Activated T-cell treated with anti-CD3 and anti-CD28 coated beads, Interleukin-2, amount 50 U/mL, for 4 hours (primary cell): ENCODE measurements at regions not wholly inside any gene's neighbourhood (a gene's known extent, or its start where the extent isn't known, plus 50 kb on each side); places are given as distances from the start of the nearest gene placed in this dataset.
"Not testable (repeated sequence)": the region's sequence is repeated elsewhere in the genome, so short reads cannot be mapped to it uniquely, and the experiment has no call there.

Experiments used
- ATAC-seq, 2 donors: fragments of 200-7000 bp; cut with Tn5 transposase; one replicate each; pipeline ENCODE4 v1.10.0; 2021
- DNase-seq: peaks from one replicate; pipeline ENCODE4 v3.0.0-alpha.2; 2020
- H3K27me3 Mint-ChIP-seq: one replicate; pipeline ENCODE4 v1.8.0; 2021; ENCODE audit warnings: low read depth, mixed read lengths
- H3K36me3 Mint-ChIP-seq: one replicate; pipeline ENCODE4 v1.8.0; 2022; ENCODE audit warnings: mixed read lengths; ENCODE audit not compliant: insufficient read depth
- H3K4me1 Mint-ChIP-seq: one replicate; pipeline ENCODE4 v1.8.0; 2021; ENCODE audit warnings: low read depth, mixed read lengths
- H3K4me3 Mint-ChIP-seq: one replicate; pipeline ENCODE4 v1.8.0; 2021; ENCODE audit warnings: mild to moderate bottlenecking, moderate library complexity, mixed read lengths
- H3K9me3 Mint-ChIP-seq: one replicate; pipeline ENCODE4 v1.8.0; 2021; ENCODE audit warnings: mixed read lengths

DNA sequence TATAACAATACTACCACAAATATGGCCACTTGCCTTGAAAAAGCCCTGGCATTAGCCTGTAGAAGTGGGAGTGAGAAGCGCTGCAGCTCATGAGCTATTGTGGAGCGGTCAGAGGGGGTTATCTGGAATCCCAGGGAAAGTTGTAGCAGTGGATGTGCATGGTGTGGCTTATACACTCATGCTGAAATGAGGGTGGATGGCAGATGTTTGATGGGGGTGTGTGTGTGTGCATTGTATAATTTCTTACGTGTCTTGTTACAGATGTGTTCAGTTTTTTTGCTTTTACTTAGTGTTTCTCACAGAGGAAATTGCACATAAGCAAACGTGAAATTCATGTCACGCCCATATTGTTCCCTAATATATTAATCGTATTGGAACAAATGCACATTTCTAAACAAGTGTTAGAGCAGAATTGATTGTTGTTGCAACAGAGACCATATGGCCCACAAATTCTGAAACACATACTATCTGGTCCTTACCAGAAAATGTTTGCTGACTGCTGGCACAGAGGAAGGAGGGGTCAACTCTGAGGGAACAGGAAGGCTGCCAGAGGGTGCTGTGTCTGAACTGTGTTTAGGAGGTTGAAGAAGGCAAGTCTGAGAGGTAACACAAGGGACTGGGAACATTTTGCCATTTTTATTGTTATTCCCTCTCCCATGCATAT, 200.0 kb upstream of the CFAP20DC start:
- no peaks in the 10 kb centered on the region for H3K27me3 Mint-ChIP-seq
- no peak overlapping the region for H3K4me3 Mint-ChIP-seq
- H3K9me3 Mint-ChIP-seq: peaks cover 5% of the 10 kb centered on the region
- H3K36me3 Mint-ChIP-seq: no peaks in the 10 kb centered on the region
- H3K4me1 Mint-ChIP-seq: no peaks in the 10 kb centered on the region
- DNase-seq: no peak
- ATAC-seq: no peak

DNA sequence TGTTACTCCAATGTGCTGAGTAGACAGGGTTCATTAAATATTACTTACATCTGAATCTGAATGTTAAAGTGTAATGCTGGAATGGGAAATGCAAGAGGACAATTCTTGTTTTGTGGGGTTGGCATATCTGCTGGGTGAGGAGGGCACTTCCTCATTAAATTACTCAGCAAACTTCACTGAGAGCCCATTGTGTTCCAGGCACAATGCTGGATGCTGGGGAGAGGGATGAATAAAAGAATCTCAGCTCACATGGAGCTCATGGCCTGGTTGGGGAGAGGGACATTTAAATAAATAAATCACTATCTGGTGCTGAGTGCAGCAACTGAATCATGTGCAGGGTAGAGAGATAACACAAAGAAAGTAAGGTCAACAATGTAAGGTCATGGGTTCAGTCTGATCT, 199.2 kb upstream of the CFAP20DC start:
- Mint-ChIP-seq H3K4me1 (no peaks in the 10 kb centered on the region), H3K9me3 (peaks cover 5% of the 10 kb centered on the region), H3K4me3 (no peak overlapping the region), H3K27me3 (no peaks in the 10 kb centered on the region), H3K36me3 (no peaks in the 10 kb centered on the region)
- DNase-seq (no peak), ATAC-seq (no peak)

DNA sequence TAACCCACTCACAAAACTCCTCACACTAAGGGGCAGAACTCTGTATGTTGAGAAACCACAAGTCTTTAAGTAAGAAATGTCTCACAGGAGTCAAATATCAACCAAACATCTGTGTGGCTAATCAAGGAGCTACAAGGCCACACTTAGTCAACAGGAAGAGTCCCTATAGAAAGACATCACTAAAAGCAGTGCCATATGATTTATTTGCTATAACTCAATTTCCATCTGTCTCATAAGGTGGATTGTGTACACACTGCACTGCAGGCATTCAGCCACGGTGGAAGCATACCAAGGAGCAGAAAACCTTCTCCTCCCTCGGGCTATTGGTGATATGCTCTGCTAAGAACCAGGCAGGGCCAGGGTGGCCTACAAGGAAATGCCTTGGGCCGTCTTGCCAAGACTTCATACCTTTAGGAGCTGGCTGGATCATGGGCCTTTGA, 197.6 kb upstream of the CFAP20DC start:
- H3K4me1 Mint-ChIP-seq: no peaks in the 10 kb centered on the region
- DNase-seq: no peak
- peaks cover 5% of the 10 kb centered on the region for H3K9me3 Mint-ChIP-seq
- H3K27me3 Mint-ChIP-seq: no peaks in the 10 kb centered on the region
- ATAC-seq: no peak
- no peak overlapping the region for H3K4me3 Mint-ChIP-seq
- H3K36me3 Mint-ChIP-seq: no peaks in the 10 kb centered on the region

DNA sequence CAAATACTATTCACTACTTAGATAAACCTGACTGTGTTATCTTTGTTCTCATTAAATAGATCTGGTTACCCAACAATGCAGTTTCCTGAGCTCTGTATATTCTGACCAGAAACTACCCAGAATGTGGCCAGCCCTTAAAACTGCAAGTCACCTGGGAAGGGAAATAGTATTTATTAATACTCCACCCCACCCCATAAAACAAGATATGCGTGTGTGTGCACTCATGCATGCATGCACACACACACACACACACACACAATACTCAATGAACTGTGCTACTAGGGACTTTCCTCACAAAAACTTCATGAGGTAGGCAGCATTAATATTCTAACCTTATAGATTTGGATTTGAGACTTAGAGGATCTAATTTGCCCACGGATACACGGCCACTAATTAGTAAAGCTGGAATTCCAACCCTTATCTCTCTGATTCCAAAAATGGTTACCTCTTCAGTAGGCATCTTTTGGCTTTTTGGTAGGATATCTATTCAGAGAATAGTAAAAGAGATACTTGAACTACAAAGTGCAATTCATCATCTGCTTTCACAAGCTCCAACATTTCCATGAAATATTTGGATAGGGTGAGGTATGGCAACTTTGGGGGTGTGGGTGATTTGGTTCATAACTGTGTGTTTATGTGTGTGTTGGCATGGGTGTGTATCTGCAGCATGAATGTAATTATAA, 197.0 kb upstream of the CFAP20DC start:
- Mint-ChIP-seq H3K36me3 (no peaks in the 10 kb centered on the region), H3K4me3 (no peak overlapping the region), H3K4me1 (no peaks in the 10 kb centered on the region), H3K27me3 (no peaks in the 10 kb centered on the region), H3K9me3 (peaks cover 5% of the 10 kb centered on the region)
- no peak for ATAC-seq
- no peak for DNase-seq

DNA sequence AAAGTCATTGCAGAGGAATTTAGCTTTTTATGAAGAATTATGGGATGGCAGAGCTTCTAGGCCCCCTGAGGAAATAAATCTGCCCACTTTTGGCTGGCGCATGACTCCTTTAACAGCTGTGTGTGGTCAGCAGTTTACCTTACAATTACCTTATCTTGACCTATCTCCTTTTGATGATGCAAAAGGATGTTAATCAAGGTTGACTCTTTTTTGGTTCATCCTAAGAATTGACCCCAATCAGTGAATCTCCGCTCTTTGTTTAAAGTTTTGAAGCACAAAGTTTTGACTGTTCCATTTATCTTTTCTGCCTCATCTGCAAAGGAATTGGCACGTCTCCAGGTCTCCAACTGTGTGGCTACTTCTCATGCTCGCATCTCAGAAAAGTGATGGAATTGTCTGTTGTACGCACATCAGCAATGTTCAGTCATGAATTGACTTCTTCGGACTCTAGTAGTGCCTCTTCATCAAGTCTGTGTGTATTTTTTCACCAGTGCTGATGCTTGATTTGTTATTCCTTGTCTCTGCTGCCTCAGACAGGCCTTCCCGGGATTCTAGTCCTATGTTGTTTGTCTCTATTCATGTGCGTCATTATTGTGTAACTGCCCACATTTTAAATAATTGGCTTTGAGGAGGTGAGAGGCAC, 196.2 kb upstream of the CFAP20DC start:
- ATAC-seq (no peak), DNase-seq (no peak)
- H3K9me3 Mint-ChIP-seq: peaks cover 5% of the 10 kb centered on the region
- no peaks in the 10 kb centered on the region for H3K4me1 Mint-ChIP-seq
- no peak overlapping the region for H3K4me3 Mint-ChIP-seq
- H3K36me3 Mint-ChIP-seq: no peaks in the 10 kb centered on the region
- H3K27me3 Mint-ChIP-seq: no peaks in the 10 kb centered on the region

DNA sequence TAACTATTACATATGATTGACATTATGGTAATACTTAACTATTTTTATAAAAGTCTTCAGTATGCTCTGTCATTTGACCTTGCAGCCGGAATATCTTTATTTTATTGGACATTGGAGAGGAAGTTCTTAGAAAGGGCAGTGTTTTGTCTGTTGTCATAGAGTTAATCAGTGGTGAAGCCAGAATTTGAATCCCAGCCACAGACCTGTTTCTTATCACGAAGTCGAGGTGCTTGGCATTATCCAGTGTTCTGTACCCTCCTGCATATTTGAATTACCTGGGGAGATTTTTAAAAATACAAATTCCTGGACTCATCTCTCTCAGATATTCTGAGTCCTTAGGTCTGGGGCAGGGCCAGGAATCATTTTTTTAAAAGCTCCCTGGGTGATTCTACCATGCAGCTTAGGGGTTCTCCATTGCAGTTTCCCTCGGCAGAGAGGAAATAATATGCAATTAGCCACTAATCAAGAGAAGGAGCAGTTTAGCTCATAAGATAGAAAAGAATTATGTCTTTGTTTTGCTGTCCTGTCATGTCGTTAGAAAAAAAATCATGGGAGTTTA, 195.6 kb upstream of the CFAP20DC start:
- no peak for DNase-seq
- H3K36me3 Mint-ChIP-seq: no peaks in the 10 kb centered on the region
- no peaks in the 10 kb centered on the region for H3K27me3 Mint-ChIP-seq
- no peak for ATAC-seq
- H3K9me3 Mint-ChIP-seq: peaks cover 5% of the 10 kb centered on the region
- no peak overlapping the region for H3K4me3 Mint-ChIP-seq
- no peaks in the 10 kb centered on the region for H3K4me1 Mint-ChIP-seq

DNA sequence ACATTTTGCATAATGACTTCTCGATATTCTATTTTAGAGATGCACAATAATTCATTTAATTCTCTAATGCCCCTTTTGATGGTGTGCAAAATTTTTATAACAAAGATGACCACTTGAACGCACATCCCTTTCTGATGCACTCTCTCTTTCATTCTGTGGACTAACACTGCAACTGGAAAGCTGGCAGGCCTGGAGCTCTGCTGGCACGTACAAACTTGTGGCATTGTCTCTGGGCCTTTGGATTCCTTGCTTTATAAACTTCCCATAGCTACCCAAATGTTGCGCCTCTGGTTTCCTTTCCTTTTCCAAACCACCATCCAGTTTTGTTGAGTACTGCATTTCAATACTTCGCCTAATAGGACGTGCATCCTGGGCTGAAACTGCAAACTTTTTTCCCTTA, 194.5 kb upstream of the CFAP20DC start:
- H3K27me3 Mint-ChIP-seq: peaks cover 2% of the 10 kb centered on the region
- H3K4me3 Mint-ChIP-seq: no peak overlapping the region
- no peaks in the 10 kb centered on the region for H3K4me1 Mint-ChIP-seq
- ATAC-seq (no peak), DNase-seq (no peak)
- no peaks in the 10 kb centered on the region for H3K36me3 Mint-ChIP-seq
- peaks cover 5% of the 10 kb centered on the region for H3K9me3 Mint-ChIP-seq

DNA sequence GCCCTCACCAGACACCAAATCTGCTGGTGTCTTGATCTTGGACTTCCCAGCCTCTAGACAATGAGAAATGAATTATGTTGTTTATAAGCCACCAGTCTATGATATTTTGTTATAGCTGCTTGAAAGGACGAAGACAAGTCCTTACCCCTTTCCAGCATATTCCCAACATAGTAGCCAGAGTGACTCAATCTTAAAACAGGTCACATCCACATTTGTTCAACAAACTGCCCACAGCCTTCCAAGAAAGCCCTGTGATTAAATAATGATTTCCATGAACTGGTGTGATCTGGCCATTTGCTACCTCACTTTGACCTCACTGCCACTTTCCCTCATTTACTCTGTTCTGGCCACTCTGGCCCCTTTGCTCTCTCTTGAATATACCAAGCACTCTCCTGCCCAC, 193.7 kb upstream of the CFAP20DC start:
- Mint-ChIP-seq H3K9me3 (no peaks in the 10 kb centered on the region), H3K4me3 (no peak overlapping the region), H3K27me3 (peaks cover 5% of the 10 kb centered on the region), H3K36me3 (no peaks in the 10 kb centered on the region), H3K4me1 (no peaks in the 10 kb centered on the region)
- DNase-seq (no peak), ATAC-seq (no peak)

DNA sequence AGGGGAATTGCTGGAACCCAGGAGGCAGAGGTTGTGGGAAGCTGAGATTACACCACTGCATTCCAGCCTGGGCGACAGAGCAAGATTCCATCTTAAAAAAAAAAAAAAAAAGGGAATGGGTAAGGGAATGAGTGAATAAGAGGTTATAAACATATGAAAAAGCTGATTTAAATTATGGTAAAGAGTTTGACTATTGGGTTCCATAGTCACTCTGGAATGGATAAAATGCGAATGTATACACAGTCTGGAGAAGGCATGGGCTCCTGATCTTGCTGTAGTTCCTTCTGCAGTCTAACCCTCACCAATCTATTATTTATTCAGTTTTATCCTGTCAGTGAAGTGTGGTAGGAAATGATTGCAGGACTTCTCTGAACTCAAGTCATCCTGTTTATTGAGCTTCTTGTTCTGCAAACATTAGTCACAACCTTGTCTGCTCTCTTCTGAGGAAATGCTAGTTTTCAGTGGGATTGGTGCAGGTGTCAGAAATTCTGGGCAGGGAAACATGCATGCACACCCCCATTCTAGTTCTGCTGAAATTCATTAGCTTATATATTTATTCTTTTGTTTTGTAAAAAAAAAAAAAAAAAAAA, 190.9 kb upstream of the CFAP20DC start:
- no peaks in the 10 kb centered on the region for H3K36me3 Mint-ChIP-seq
- H3K27me3 Mint-ChIP-seq: peaks cover 7% of the 10 kb centered on the region
- ATAC-seq: no peak
- H3K4me1 Mint-ChIP-seq: peaks cover 2% of the 10 kb centered on the region
- DNase-seq: no peak
- H3K9me3 Mint-ChIP-seq: no peaks in the 10 kb centered on the region
- H3K4me3 Mint-ChIP-seq: no peak overlapping the region

DNA sequence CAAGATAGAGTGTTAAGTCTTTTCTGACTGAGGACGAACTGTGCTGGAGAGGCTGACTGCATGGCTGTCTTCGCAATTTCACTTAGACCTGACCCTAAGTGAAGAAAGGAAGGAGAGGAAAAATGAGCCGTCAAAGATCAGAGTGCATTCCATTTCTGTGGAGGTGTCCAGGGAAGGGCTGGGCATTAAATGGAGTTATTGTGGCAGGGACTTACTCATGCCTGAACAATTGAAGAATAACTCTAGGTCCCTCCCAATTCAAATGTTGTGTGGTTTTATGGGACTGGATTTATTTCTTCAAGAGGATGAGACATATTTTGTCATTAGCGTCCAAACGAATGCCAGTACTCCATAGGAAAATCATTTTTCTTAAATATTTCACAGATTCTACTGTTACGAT, 187.3 kb upstream of the CFAP20DC start:
- DNase-seq: no peak
- no peak overlapping the region for H3K4me3 Mint-ChIP-seq
- no peaks in the 10 kb centered on the region for H3K36me3 Mint-ChIP-seq
- peaks cover 9% of the 10 kb centered on the region for H3K27me3 Mint-ChIP-seq
- peaks cover 9% of the 10 kb centered on the region for H3K4me1 Mint-ChIP-seq
- ATAC-seq: no peak
- peaks cover under 1% of the 10 kb centered on the region for H3K9me3 Mint-ChIP-seq

DNA sequence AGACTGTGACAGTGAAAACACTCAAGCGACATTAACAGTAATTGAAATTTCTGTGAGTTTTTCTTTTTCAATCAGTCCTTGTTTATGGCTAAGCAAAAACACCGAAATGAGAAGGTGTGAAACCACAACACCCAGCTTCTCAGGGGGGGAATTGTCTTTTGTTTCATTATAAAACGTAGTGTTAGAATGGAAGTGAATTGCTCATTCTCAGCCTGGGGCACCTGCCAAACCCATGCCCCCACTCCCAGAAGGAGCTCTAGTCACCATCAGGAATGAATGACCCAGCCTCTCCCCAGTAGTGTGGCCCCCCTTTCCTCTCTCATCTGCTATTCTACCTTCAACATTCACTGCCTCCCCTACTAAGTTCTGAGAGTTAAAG, 185.8 kb upstream of the CFAP20DC start:
- Mint-ChIP-seq H3K36me3 (no peaks in the 10 kb centered on the region), H3K4me1 (peaks cover 9% of the 10 kb centered on the region), H3K4me3 (no peak overlapping the region), H3K27me3 (peaks cover 9% of the 10 kb centered on the region), H3K9me3 (peaks cover 15% of the 10 kb centered on the region)
- DNase-seq (no peak), ATAC-seq (peak; percentile 86 to 92)

DNA sequence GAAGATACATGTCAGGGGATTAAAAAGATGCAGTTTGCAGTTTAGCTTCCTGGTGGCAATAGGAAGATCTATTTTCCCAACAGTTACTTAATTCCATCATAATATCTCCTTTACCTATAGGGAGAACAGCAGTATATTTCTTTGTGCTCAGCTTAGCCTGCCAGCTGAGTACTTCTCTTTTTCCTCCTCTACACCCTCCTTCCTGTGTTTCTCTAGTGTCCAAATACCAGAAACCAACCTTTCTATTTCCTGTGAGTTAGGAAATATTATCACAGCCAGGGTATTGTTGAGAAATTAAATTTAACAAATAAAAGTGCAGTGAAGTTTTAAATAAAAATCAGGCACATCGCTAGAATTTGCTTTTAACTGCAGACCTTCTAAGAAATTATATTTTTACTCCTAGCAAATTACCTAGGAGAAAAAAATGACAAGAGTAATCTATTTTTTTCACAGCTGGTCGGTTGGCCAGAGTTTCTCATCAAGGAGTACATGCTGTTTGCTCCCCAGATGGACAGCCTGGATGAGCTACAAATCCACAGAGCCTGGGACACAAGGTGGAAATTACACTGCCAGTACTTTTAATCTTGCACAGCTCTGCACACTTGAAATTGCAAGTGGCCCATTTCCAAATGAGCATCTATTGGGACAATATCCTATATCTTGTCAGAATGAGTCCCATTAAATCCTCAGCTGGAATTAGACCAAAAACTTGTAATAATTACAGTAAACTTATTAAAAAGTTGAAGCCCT, 185.2 kb upstream of the CFAP20DC start:
- no peak for ATAC-seq
- Mint-ChIP-seq H3K27me3 (peaks cover 6% of the 10 kb centered on the region), H3K36me3 (no peaks in the 10 kb centered on the region), H3K4me3 (no peak overlapping the region), H3K4me1 (peaks cover 9% of the 10 kb centered on the region), H3K9me3 (peaks cover 21% of the 10 kb centered on the region)
- DNase-seq: no peak

DNA sequence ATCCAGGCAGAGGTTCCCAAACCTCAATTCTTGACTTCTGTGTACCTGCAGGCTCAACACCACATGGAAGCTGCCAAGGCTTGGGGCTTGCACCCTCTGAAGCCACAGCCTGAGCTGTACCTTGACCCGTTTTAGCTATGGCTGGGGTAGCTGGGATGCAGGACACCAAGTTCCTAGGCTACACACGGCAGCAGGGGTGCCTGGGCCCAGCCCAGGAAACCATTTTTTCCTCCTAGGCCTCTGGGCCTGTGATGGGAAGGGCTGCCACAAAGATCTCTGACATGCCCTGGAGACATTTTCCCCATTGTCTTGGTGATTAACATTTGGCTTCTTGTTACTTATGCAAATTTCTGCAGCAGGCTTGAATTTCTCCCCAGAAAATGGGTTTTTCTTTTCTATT, 180.6 kb upstream of the CFAP20DC start:
- not testable (repeated sequence) for H3K4me1 Mint-ChIP-seq, DNase-seq, H3K36me3 Mint-ChIP-seq, H3K4me3 Mint-ChIP-seq, H3K27me3 Mint-ChIP-seq, ATAC-seq
- H3K9me3 Mint-ChIP-seq: peaks cover 32% of the 10 kb centered on the region

DNA sequence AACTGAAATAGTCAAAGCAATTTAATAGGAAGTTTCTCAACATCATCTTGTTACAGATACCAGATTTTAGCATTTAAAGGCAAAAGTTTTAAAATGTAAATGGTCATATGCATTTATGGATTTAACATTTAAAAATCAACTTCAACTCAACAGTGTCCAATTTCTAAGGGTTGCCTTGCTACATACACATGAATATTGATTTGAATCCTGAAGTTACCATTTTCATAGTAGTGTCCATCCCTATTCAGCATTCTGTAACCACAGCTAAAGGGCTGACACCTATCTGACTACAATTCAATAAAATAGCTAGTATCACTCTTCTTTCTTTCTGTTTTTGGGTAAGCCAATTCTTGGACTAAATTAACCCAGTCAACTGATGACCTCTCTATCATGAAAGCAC, 164.0 kb upstream of the CFAP20DC start:
- no peaks in the 10 kb centered on the region for H3K36me3 Mint-ChIP-seq
- H3K4me3 Mint-ChIP-seq: no peak overlapping the region
- no peaks in the 10 kb centered on the region for H3K9me3 Mint-ChIP-seq
- ATAC-seq: no peak
- DNase-seq: no peak
- no peaks in the 10 kb centered on the region for H3K4me1 Mint-ChIP-seq
- peaks cover 3% of the 10 kb centered on the region for H3K27me3 Mint-ChIP-seq
